OCI-LY1 (cell line): ENCODE measurements at regions not wholly inside any gene's neighbourhood (a gene's known extent, or its start where the extent isn't known, plus 50 kb on each side); places are given as distances from the start of the nearest gene placed in this dataset.

ENCODE experiments used
- EZH2 ChIP-seq: fragments of 200-600 bp; sonication (generic), shearing (Covaris generic); IDR thresholded peaks from 2 replicates; pipeline ENCODE4 v1.8.0; 2017; ENCODE audit warnings: borderline replicate concordance, mixed run types, mild to moderate bottlenecking, antibody characterized with exemption, low read length, moderate library complexity, mixed read lengths
- TF ChIP-seq, protein P1 (sequence below): fragments of 200-600 bp; sonication (generic), shearing (Covaris generic); IDR thresholded peaks from 2 replicates; pipeline ENCODE4 v1.5.1; 2017; ENCODE audit warnings: mild to moderate bottlenecking, antibody characterized with exemption, low read length, moderate library complexity, mixed read lengths

DNA sequence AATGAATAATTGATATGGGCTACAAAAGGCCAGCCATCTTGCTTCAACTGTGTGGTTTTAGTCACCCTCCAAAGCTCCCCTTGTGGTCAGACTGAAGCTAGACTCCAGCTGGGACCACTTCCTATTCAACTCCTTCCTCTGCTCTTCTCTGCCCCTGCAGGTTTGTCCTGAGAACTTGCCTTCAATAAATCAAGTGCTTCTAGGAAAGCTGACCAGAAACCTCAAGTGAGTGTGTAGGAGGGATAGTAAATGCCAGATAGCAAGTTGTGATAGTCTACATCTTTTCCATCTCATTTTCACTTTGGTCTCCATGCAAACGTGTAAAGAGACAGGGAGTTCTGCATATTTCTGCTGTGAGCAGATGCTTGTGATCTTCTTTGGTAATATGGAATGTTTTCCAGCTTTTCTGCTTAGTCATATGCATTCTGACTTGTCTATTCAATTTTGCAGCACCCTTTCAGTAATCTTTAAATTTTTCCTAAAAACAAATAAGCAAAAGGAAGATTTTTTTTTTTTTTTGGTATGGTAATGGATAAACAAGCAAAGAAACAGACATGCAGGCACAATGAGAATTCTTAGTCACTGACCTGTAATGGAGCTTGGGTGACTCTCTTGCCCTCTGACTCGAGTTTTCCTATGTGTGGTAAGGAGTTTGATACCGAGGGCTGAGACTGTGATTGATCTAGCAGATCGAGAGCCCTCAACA, 201.3 kb upstream of the BTBD3 start:
- TF ChIP-seq, protein P1, sequence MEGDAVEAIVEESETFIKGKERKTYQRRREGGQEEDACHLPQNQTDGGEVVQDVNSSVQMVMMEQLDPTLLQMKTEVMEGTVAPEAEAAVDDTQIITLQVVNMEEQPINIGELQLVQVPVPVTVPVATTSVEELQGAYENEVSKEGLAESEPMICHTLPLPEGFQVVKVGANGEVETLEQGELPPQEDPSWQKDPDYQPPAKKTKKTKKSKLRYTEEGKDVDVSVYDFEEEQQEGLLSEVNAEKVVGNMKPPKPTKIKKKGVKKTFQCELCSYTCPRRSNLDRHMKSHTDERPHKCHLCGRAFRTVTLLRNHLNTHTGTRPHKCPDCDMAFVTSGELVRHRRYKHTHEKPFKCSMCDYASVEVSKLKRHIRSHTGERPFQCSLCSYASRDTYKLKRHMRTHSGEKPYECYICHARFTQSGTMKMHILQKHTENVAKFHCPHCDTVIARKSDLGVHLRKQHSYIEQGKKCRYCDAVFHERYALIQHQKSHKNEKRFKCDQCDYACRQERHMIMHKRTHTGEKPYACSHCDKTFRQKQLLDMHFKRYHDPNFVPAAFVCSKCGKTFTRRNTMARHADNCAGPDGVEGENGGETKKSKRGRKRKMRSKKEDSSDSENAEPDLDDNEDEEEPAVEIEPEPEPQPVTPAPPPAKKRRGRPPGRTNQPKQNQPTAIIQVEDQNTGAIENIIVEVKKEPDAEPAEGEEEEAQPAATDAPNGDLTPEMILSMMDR, result no peak; the same call in 1 of the 2 replicates
- no peak for TF ChIP-seq EZH2
